Calu3 (cell line): ENCODE measurements at regions not wholly inside any gene's neighbourhood (a gene's known extent, or its start where the extent isn't known, plus 50 kb on each side); places are given as distances from the start of the nearest gene placed in this dataset.

Experiments
- BruUV-seq: library from RNA; stranded (reverse); fragments of 400-500 nt; replicated peaks from 2 replicates; lab custom pipeline; 2021; lab: Mats Ljungman, UMichigan
- CTCF ChIA-PET: fragments of 300-600 bp; sonication (Branson Sonifier 250); formaldehyde crosslinking; loops from one replicate; lab custom pipeline; 2022; ENCODE audit warnings: antibody characterized with exemption; lab: Charles Lee
- DNase-seq: peaks from one replicate; pipeline ENCODE4 v3.0.0; 2022
- H3K27ac Mint-ChIP-seq: one replicate; pipeline ENCODE4 v1.8.0; 2022; ENCODE audit warnings: mixed read lengths; ENCODE audit not compliant: unreplicated experiment
- H3K27me3 Mint-ChIP-seq: one replicate; pipeline ENCODE4 v1.8.0; 2022; ENCODE audit warnings: mixed read lengths; ENCODE audit not compliant: unreplicated experiment
- H3K36me3 Mint-ChIP-seq: one replicate; pipeline ENCODE4 v1.8.0; 2022; ENCODE audit warnings: mild to moderate bottlenecking, moderate library complexity, mixed read lengths; ENCODE audit not compliant: insufficient read depth, unreplicated experiment
- H3K4me1 Mint-ChIP-seq: one replicate; pipeline ENCODE4 v1.8.0; 2022; ENCODE audit warnings: mild to moderate bottlenecking, low read depth, mixed read lengths; ENCODE audit not compliant: unreplicated experiment
- H3K4me3 Mint-ChIP-seq: one replicate; pipeline ENCODE4 v1.8.0; 2022; ENCODE audit warnings: mild to moderate bottlenecking, low read depth, moderate library complexity, mixed read lengths; ENCODE audit not compliant: unreplicated experiment
- H3K9me3 Mint-ChIP-seq: one replicate; pipeline ENCODE4 v1.8.0; 2022; ENCODE audit warnings: low read depth, mixed read lengths; ENCODE audit not compliant: unreplicated experiment
- CTCF ChIP-seq: fragments of 200-600 bp; IDR thresholded peaks from one replicate; pipeline ENCODE4 v1.8.0; 2022; ENCODE audit warnings: antibody characterized with exemption; ENCODE audit not compliant: unreplicated experiment
- intact Hi-C: fragments of 100-400 bp; cut with micrococcal nuclease; formaldehyde crosslinking; loops from one replicate; pipeline ENCODE4 v1.10.0; 2022; ENCODE audit not compliant: unreplicated experiment

- H3K4me1 Mint-ChIP-seq, result no peaks in the 10 kb centered on the region
- intact Hi-C loops, result no loop called here
- H3K27ac Mint-ChIP-seq, result no peak overlapping the region
- no peak for TF ChIP-seq CTCF
- H3K36me3 Mint-ChIP-seq, result peaks cover 22% of the 10 kb centered on the region
- CTCF ChIA-PET, result no interaction called here
- peak; percentile 32 for DNase-seq
- BruUV-seq, result no TSS peak
- no peaks in the 10 kb centered on the region for H3K9me3 Mint-ChIP-seq
- no peaks in the 10 kb centered on the region for H3K27me3 Mint-ChIP-seq
- H3K4me3 Mint-ChIP-seq, result peak overlapping the region; percentile 74
Measured at GRCh38 chr4:180058691-180059215, 2184.4 kb upstream of the TENM3 start.

GRCh38 chr4:180059216-180059881, 2183.9 kb upstream of the TENM3 start:
- Mint-ChIP-seq H3K4me3 (peak overlapping the region; percentile 74), H3K9me3 (no peaks in the 10 kb centered on the region), H3K27me3 (no peaks in the 10 kb centered on the region), H3K27ac (no peak overlapping the region), H3K36me3 (peaks cover 22% of the 10 kb centered on the region), H3K4me1 (no peaks in the 10 kb centered on the region)
- intact Hi-C loops, result no loop called here
- BruUV-seq, result no TSS peak
- TF ChIP-seq CTCF, result no peak
- DNase-seq, result no peak
- CTCF ChIA-PET, result no interaction called here

GRCh38 chr4:180060159-180060889, 2182.9 kb upstream of the TENM3 start:
- no TSS peak for BruUV-seq
- no peak overlapping the region for H3K27ac Mint-ChIP-seq
- no peaks in the 10 kb centered on the region for H3K27me3 Mint-ChIP-seq
- TF ChIP-seq CTCF, result no peak
- intact Hi-C loops, result loop anchor here (10.0 kb wide), 2 partner anchors 374 to 604 kb away; no protein-coding TSS in a partner anchor
- DNase-seq, result no peak
- peaks cover 22% of the 10 kb centered on the region for H3K36me3 Mint-ChIP-seq
- no peak overlapping the region for H3K4me3 Mint-ChIP-seq
- H3K9me3 Mint-ChIP-seq, result no peaks in the 10 kb centered on the region
- no peaks in the 10 kb centered on the region for H3K4me1 Mint-ChIP-seq
- CTCF ChIA-PET, result no interaction called here

GRCh38 chr4:180081072-180081471, 2162.1 kb upstream of the TENM3 start:
- no peak for DNase-seq
- Mint-ChIP-seq H3K36me3 (no peaks in the 10 kb centered on the region), H3K4me1 (no peaks in the 10 kb centered on the region), H3K27me3 (peaks cover 19% of the 10 kb centered on the region), H3K9me3 (no peaks in the 10 kb centered on the region), H3K4me3 (no peak overlapping the region), H3K27ac (no peak overlapping the region)
- no TSS peak for BruUV-seq
- no peak for TF ChIP-seq CTCF
- intact Hi-C loops, result no loop called here
- CTCF ChIA-PET, result no interaction called here
